ENCODE measurements at regions not wholly inside any gene's neighbourhood (a gene's known extent, or its start where the extent isn't known, plus 50 kb on each side); places are given as distances from the start of the nearest gene placed in this dataset.
A peak's percentile ranks its signal among the peaks of the same experiment; 100 is the strongest.
"Not testable (repeated sequence)": the region's sequence is repeated elsewhere in the genome, so short reads cannot be mapped to it uniquely, and the experiment has no call there.

DNA sequence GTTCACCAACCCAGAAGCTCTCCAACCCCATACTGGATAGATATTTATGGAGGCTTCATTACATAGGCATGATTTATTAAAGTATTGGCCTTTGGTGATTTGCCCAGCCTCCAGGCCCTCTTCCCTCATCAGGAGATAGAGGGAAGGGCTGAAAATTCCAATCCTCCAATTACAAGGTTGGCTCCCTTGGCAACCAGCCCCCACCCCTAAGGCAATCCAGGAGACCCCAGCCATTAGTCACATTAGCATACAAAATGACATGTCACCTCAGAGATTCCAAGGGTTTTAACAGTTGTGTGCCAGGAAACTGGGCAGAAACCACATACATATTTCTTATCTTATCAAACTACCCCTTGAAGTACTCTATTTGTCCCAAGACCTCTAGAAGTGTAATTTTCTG is 210.0 kb downstream of the HINT1 start:
- no peak for DNase-seq (ENCODE audit: low read depth)

DNA sequence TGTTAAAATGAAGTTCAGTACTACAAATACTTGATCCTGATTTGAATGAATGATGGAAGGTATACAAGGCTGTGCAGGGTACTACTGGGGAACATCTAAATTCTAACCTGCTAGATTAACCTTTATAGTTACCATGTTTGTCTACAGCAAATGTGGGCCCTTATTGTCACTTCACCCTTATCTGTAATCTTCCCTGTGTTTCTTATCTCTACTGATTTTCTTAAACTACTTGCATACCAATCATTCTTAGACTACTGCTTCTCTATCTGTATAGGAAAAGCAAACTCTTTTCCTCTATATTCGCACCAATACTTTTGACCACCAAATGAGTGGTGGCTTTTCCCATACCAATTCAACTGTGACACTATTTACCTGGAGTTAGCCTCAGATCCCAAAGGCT is 210.7 kb downstream of the HINT1 start:
- DNase-seq (ENCODE audit: low read depth): no peak

DNA sequence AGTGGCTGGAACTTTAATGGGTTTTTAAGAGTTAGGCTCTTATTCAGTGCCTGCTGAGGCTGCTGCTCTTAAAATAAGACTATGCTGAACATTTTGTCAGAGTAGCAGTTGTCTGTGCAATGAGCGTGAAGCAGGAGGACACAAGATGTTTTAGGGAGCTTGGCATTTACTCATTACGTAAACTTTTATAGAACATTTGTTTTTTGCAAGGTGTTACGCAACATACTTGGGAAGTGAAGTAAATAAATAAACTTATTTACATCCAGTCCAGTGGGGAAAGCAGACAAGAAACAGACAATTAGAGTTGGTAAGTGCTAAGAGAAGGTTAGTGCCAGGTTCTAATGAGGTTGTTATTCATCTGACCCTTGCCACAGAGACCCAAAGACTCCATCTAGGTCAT is 226.0 kb downstream of the HINT1 start:
- DNase-seq (ENCODE audit: low read depth): peak; percentile 5

DNA sequence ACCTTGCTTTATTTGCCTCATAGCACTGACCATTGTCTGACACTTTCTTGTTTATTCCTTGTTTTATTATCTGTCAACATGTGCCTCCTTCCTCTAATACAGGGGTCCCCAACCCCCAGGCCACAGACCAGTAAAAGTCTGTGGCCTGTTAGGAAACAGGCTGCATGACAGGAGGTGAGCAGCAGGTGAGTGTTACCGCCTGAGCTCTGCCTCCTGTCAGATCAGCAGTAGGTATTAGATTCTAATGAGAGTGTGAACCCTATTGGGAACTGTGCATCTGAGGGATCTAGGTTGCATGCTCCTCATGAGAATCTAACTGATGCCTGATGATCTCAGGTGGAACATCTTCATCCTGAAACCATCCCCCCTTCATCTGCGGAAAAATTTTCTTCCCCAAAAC is 228.0 kb downstream of the HINT1 start:
- no peak for DNase-seq (ENCODE audit: low read depth)

DNA sequence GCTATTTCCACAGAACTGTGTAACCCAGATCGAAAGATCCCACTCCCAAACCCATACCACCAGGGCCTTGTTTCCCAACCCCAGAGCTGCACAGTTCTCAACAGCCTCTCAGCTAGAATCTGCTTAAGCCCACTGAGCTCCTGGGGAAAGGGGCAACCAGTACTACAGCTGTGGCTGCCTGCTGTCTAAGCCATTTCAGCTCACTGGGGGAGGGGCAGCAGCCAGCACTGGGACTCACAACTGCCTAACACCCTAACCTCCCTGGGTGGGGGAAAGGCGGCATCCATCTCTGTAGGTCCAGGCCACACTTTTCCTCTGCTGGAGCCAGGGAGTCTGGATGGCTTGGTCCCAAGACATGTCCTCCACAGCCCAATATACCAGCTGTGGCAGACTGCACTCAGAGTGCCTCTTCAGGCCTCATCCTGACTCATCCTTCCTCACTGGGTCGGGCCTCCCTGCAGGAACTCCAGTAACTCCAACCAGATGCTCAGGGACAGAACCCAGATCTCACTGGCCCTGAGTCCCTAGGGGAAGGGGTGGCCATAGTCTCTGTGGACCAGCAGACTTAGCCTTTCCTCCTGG is 241.4 kb downstream of the HINT1 start:
- no peak for DNase-seq (ENCODE audit: low read depth)

DNA sequence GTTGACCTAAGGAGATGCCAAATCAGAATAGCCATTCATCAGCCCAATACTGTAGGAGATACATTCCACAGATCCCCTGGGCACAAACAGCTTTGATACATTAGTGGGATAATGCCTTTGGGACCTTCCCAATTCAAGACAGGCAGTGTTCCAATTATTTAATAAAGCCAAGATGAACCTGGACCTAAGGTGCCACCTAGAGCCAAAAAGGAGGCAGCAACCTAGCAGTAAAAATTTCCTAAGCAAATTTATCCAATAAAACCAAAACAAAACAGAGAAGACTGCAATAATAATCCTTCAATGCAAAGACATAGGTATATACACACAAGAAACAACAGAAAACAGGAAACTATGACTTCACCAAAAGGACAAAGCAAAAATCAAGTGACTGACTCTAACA is 253.0 kb downstream of the HINT1 start:
- DNase-seq (ENCODE audit: low read depth): no peak

DNA sequence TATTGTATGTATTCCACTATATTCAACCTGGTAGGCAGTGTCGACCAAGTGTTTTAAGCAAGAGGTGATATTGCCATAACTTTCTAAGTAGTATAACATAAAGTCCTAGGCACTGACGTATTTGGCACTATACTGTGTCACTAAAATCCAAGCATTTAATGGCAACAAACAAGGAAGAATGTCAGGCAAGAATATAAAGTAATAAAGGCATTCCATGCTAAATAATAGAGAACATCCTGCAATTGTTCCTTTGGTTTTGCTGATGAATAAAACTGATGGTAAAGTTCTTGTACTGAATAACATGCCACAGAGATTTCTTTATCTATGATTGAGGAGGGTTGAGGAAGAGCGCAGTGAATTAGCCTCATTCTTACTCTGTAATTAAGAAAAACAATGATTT is 256.9 kb downstream of the HINT1 start:
- DNase-seq (ENCODE audit: low read depth): no peak

DNA sequence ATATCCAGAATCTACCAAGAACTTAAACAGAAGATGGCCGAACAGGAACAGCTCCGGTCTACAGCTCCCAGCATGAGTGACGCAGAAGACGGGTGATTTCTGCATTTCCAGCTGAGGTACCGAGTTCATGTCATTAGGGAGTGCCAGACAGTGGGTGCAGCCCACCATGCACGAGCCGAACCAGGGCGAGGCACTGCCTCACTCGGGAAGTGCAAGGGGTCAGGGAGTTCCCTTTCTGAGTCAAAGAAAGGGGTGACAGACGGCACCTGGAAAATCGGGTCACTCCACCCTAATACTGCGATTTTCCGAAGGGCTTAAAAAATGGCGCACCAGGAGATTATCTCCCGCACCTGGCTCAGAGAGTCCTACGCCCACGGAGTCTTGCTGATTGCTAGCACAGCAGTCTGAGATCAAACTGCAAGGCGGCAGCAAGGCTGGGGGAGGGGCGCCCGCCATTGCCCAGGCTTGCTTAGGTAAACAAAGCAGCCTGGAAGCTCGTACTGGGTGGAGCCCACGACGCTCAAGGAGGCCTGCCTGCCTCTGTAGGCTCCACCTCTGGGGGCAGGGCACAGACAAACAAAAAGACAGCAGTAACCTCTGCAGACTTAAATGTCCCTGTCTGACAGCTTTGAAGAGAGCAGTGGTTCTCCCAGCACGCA is 267.4 kb downstream of the HINT1 start:
- not testable (repeated sequence) for DNase-seq (ENCODE audit: low read depth)

DNA sequence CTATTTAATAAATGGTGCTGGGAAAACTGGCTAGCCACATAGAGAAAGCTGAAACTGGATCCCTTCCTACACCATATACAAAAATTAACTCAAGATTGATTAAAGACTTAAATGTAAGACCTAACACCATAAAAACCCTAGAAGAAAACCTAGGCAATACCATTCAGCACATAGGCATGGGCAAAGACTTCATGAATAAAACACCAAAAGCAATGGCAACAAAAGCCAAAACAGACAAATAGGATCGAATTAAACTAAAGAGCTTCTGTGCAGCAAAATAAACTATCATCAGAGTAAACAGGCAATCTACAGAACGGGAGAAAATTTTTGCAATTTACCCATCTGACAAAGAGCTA is 267.9 kb downstream of the HINT1 start:
- not testable (repeated sequence) for DNase-seq (ENCODE audit: low read depth)

DNA sequence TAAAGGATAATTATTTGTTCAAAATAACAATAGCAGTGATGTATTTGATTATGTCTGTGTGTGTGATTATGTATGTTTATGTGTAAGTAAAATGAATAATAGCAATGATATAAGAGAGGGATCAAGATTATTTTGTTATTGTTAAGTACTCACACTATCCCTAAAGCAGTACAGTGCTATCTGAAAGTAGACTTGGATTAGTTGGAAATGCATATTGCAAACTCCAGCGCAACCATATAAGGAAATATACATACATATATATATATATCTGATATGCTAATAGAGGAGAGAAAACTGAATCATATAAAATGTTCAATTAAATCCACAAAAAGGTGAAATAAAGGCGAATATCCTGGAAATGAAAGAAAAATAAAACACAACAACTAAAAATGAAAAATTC is 268.4 kb downstream of the HINT1 start:
- DNase-seq (ENCODE audit: low read depth): no peak

DNA sequence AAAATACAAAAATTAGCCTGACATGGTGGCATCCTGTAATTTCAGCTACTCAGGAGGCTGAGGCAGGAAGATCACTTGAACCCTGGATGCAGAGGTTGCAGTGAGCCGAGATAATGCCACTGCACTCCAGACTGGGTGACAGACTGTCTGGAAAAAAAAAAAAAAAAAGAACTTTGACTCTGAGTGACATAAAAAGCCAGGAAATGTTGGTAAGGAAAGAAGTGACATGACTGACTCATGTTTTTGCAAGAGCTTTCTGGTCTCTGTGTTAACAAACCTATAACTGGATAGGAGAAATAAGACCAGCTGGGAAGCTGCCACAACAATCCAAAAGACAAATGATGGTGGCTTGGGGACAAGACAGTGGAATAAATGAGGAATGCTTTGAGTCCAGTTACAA is 272.1 kb downstream of the HINT1 start:
- no peak for DNase-seq (ENCODE audit: low read depth)

DNA sequence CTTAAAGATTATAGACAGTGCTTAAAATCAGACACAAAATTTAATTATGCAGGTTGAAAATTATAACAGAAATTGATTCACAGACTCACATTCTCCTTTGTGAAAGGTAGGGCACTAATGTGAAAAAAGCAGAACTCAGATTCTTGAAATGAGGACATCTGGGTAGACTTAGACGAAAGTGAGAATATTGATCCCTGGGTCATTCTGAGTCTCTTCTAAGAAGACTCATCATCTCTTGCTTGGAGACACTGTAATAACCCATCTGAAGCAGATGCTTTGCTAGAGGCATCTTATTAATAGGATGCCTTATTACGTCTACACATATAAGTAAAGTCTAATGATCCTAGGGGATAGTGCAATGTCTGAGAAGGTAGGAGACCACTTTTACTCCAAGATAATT is 274.4 kb downstream of the HINT1 start:
- DNase-seq (ENCODE audit: low read depth): no peak

DNA sequence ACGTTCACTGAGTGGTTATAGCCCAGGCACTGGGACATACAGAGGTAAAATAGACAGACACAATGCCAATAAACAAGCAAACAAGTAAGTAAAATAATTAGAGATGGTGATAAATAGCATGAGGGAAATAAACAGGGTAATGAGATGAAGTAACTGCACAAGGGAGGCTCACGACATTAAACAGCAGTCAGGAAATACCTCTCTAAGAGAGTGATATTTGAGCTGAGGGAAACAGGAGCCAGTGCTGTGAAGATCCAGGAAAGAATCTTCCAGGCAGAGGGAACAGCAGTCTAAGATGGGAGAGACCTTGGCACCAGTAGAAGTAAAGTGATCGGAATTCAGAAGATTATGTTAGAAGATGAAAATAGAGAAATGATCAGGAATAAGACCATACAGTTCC is 279.4 kb downstream of the HINT1 start:
- no peak for DNase-seq (ENCODE audit: low read depth)

DNA sequence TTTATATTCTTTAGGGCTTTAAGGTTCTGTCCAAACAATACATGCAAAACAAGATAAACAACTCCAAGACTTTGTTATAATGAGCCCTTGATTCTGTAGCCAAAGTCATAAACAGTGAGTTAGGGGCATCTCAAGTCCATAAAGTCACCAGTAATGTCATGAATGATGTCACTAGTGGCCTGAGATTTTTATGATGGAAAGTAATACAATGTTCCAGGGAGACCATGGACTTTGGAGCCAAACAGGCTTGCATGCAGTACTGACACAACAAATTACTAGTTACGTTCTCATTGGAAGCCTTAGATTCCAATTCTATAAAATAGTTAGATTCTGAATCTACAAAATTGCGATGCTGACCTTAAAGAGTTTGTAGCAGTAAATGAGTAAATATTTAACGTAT is 280.0 kb downstream of the HINT1 start:
- DNase-seq (ENCODE audit: low read depth): no peak

DNA sequence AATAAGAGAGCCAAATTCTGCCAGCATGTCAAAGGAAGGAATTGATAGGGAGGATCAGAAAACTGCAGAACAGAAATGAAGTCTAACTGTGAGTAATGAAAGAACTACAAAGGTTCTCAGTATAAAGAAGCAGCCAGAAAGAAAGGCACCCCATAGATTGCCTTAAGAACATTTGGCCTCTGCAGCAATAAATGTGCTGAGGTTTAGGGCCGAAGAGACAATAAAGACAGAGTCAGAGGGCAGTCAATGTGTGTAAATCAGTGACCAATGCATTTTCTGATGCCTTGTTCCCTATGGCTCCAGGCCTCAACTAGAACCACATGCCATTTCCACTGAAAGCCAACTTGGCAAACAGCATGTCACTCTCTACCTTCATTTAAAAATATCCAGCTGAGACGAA is 281.0 kb downstream of the HINT1 start:
- no peak for DNase-seq (ENCODE audit: low read depth)

DNA sequence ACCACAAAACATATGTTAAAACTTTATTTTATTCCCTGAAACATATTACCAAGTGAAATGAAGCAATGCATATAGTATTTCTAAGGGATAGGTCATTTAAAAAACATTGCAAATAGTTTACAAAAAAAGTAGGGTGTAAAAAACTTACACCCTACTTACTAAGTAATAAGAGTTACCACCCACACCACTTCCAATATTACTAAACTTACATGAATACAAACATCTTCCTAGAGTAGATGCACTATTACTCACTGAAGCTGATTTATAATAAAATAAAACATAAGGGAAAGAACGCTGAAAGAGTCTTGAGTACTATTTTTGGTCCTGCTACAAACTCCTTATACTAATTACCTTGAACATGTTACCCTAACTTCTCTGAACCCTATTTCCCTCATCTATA is 289.4 kb downstream of the HINT1 start:
- no peak for DNase-seq (ENCODE audit: low read depth)

DNA sequence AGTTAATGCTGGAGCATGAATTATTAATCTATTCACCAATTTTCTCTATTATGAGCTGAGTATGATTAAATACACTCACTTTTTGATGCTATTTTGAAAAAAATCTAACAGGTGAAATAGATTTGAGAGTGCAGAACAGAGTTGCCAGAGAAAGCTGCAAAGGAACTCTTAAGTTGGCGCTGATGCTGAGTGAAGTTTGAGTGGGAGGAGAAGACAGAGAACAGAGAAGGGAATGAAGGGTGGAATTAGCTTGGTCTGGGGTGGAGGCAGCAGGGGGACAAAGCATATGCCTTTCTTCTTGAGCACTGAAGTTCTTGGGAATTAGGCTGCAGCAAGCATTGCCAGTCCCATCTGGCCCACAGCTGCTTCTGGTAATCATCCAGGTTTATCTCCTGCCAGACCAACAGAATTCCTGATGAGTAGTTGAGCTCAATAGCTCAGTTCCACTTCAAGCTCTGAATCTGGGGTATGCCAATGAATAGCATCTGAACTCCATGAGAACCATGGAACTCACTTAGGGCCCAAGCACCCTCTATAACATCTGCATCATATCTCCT is 290.1 kb downstream of the HINT1 start:
- DNase-seq (ENCODE audit: low read depth): no peak

DNA sequence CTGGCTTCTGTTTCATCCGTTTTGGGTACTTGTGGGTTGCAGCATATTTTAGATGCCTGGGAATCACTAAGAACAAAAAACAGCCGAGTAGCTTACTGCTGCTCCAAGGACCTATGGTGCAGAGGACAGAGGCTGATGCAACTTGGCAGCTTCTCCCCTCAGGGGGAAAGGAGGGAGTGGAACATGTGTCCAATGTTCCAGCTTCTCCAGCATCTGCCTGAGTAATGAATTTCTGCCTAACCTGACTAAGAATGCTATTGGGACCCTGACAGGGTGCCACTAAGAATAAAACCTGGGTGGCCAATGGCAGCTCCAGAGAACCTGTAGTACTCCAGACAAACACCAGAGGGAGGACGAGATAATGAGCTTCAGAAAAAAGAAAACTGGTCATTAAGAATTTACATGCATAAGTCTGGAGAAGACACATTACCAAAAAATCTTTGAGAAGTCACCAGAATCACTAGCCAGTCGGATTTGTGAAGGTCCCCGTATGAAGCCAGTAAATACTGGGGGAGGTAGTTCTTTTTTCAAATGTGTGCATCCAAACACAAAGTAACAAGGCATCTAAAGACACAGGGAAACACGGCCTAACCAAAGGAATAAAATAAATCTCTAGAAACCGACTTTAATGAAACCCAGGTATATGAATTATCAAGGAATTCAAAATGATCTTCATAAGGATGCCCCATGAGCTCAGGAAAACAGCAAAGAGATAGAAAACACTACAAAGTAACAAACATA is 293.5 kb downstream of the HINT1 start:
- DNase-seq (ENCODE audit: low read depth): peak; percentile 3

DNA sequence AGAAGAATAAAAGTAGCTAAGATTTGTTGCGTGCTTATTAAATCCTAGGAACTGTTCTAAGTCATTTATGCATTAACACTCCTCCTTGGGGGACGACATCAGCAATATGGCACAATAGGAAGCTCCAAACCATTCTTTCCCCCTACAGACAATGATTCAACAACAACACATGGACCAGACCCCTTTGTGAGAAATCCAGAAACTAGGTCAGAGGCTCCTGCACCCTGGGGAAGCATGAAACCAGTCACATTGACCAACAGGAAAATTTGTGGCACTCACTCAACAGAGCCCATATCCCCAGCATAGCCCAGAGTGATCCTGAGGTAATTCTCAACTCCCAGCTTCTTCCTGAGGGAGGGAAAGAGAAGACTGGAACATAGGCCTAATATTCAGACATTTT is 294.4 kb downstream of the HINT1 start:
- DNase-seq (ENCODE audit: low read depth): no peak

DNA sequence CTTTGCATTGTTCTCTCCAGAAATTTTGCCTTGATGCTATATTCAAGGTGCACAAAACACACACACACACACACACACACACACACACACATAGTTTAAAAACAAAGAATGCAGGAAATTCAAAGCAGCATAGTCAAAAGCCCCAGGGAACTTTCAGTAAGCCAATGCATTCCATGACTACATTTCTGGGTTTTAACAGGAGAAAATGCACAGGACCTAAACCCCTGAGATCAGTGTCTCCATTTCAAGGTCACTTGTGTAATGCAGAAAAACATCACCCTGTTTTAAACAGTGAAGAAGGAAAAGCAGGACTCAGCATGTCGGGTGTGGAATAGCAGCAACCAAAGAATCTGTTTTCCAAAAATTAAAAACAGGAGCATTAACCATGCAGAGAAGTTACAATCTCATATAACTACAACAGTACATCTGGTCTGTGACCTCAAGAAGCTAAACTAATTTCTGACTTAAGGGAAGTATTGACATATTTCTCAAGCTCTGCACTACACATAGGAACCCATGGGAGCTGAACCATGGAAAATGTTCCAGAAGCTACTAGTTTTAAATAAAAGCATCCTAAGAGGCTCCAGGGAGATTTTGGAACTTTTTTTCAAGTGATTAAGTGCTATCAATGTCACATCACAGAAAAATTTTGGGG is 296.7 kb downstream of the HINT1 start:
- DNase-seq (ENCODE audit: low read depth): peak; percentile 27

DNA sequence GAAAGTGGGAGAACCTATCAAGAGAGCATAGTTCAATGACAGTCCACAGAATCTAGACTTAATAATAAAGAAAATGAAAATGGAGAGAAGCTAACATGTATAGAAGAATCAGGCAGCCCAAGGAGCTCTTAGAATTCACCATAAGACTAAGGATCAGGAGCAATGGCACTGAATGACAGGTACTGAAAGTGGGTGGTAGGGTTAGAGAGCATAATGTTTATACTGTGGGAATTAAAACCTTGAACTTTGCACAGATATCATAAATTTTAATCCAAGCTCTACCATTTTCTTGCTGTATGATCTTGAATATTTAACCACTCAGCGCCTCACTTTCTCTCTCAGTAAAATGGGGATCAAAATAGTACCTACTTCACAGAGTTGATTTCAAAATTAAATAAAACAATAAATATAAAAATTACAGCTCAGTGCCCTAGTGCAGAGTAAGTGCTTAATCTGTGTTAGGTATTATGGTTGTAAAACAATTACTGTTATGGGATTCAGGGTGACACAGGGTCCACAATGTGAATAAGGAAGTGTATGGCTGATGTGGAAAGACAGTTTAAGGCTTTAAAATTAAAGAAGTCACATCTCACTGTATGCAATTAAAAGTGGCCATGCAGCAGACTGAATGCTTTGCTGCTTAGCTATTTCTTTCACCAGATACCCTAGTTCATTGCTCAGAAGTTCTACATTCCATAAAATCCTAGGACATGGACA is 319.8 kb downstream of the HINT1 start:
- no peak for DNase-seq (ENCODE audit: low read depth)

All from renal cortical epithelial cell (primary cell).